ENCODE measurements at regions not wholly inside any gene's neighbourhood (a gene's known extent, or its start where the extent isn't known, plus 50 kb on each side); places are given as distances from the start of the nearest gene placed in this dataset.

DNA sequence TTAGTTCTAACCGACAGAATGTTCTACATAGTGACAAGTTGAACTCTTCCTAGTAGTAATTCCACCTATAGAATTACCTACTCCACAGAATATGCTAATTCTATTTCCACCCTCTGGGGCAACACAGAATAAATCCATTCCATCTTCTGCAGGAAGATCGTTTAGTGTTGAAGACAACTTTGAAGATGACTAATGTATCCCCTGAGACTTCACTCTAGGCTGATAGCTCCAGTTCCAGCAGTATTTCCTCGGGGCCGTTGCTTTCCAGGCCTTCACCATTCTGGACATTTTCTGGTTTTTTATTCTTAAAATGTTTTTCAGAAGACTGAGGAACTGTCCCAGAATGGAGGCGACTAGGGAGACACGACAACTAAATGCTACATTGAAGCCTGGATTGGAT lies 61.0 kb upstream of the CSF1 start:
- TF ChIP-seq CTCF (conservative IDR thresholded peaks at IDR 0.05; ENCODE audit: low read length) (no peak), EZH2phosphoT487 (IDR thresholded peaks at IDR 0.05; ENCODE audit: borderline replicate concordance) (no peak)
